Prostate gland (tissue), 2 donors: ENCODE measurements at regions not wholly inside any gene's neighbourhood (a gene's known extent, or its start where the extent isn't known, plus 50 kb on each side); places are given as distances from the start of the nearest gene placed in this dataset.

ENCODE experiments used
- CTCF ChIP-seq, 4 experiments: fragments of 200-600 bp in 2 of 4; fragments of 450-650 bp in 2 of 4; sonication (generic) in 2 of 4; IDR thresholded peaks; 1 replicate in 3 of 4; 2 replicates in 1 of 4; pipeline ENCODE4 v1.5.1; 2016 to 2019; ENCODE audit warnings: antibody characterized with exemption in 4 of 4, mild to moderate bottlenecking in 2 of 4, moderate library complexity in 2 of 4
- POLR2A ChIP-seq: fragments of 450-650 bp; IDR thresholded peaks from one replicate; pipeline ENCODE4 v1.6.1; 2016; ENCODE audit warnings: antibody characterized with exemption, mild to moderate bottlenecking

GRCh38 chr5:167248257-167248656, 1043.2 kb upstream of the WWC1 start:
- TF ChIP-seq POLR2A (no peak), CTCF (IDR thresholded peaks at IDR 0.05) (no peak)
